NCI-H510A treated with DMSO at 0.1 percent for 48 hours (cell line): ENCODE measurements at regions not wholly inside any gene's neighbourhood (a gene's known extent, or its start where the extent isn't known, plus 50 kb on each side); places are given as distances from the start of the nearest gene placed in this dataset.

Experiments
- DNase-seq: peaks from one replicate; lab custom pipeline; 2025; lab: John Stamatoyannopoulos, UW

GRCh38 chr9:99327667-99328066 lies 105.6 kb downstream of the SEC61B start:
- no peak for DNase-seq

GRCh38 chr9:99335280-99335679 lies 113.2 kb downstream of the SEC61B start:
- no peak for DNase-seq

DNA sequence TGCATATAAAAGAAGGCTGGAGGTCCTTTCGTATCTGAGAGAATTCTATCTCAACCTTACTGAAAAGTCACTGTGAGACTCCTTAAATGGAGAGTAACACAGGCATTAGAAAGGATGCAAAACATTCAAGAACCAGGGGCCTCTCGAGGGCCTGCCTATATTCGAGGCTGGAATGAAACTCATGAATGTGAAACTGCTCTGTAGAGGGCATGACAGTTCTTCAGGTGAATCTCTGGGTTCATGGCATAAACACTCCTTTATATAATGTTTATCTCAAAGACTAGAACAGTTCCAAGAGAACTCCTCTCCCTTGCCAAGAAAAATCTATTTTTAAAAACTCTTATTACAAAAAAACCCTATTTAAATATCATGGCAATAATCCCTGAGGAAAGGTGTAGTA lies 113.9 kb downstream of the SEC61B start:
- DNase-seq = no peak

- no peak for DNase-seq
Observed at GRCh38 chr9:99336531-99336930, 114.4 kb downstream of the SEC61B start.

DNA sequence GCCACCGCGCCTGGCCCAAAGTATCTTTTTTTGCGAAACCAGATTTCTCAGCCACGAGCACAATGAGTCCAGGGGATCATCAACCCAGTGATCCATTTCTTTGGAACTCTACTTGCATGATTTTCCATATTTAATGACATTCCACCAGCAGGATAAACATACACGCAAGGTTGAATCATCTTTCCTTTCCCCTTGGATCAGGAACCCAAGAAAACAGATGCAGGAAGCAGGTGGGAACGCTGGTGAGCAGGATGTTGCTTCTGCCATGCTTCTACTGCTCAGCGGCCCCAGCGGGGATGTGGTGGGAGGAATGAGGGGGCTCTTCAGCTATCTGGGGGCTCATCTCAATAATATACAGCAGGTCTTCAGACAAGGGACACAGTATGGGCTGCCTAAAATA lies 118.2 kb downstream of the SEC61B start:
- no peak for DNase-seq

DNA sequence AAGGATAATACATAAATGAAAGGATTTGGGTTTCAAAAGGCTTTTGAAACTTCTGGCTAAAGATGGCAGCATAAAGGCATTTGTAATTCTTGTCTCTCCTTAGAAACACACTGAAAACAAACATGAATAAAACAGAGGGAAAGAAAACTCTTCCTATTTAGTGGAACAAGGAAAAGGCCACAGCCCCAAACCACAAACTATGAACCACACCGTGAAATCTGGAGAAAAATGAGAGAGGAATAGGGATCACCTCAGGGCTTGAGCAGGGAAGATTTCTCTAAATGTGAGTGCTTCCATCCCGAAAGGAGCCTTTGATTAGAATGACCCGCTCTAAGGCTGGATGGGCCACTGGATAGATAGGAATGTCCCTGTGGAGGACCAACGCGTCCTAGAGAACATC lies 119.6 kb downstream of the SEC61B start:
- no peak for DNase-seq

GRCh38 chr9:99345451-99345850 lies 123.4 kb downstream of the SEC61B start:
- DNase-seq = no peak

GRCh38 chr9:99345942-99346341 lies 123.9 kb downstream of the SEC61B start:
- DNase-seq = no peak

DNA sequence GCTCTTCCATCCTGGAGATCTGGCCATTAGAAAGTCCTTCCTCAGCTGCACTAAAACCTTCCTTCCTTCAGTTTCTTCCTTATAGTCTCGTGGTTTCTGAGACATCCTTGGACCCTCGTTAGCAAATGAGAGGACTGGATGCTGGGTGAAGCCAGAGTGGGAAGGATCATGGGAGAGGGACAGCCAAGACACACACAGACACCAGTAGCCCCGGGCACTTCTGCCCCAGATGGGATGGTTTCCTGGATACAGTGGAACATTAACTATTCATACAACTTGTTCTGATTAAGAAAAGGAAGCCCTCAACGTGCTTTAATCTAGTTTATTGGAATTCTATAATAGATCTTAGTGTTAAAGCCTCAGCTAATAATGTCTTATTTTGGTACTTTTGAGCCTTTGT lies 125.5 kb downstream of the SEC61B start:
- no peak for DNase-seq

GRCh38 chr9:99348289-99348688 lies 126.2 kb downstream of the SEC61B start:
- no peak for DNase-seq

- no peak for DNase-seq
Observed at GRCh38 chr9:99349870-99350269, 127.8 kb downstream of the SEC61B start.

GRCh38 chr9:99350461-99350860 lies 128.4 kb downstream of the SEC61B start:
- DNase-seq = no peak

DNA sequence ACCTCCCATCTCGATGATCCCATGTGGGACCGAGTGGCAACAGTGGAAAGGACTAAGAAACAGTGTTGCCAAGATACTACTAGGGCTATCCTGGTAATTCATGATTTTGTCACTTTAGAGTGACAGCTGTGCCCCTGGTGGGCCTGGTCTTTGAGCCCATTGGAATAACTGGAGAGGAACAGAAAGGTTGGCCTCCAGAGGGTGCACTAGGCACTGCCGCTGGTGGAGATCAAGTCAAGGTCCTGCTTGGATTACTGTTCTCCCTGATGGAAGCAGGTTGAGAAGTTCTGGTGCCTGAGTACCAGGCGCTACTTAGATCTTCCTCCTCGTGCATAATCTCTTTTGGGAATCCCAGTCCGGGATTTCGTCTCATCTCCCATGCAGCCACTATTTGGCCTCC lies 129.6 kb downstream of the SEC61B start:
- DNase-seq = no peak

DNA sequence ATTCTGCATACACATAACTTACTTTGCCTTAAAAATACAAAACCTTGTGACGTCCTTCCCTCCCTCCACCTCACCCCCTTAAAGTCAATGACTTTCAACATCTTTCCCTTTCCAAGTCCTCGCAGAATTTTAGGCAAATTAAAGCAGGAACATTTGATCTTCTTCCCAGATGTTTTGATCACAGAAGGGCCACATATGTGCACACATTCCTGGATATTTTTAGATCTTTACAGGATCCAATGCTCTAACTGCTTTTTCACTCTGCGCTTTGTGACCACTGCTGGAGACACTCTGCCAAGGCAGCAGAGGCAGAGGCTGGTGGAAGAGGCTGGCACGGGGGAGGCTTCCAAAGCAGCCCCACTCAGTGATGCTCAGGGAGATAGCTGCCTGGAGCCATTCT lies 130.7 kb downstream of the SEC61B start:
- no peak for DNase-seq

GRCh38 chr9:99353408-99353807 lies 131.3 kb downstream of the SEC61B start:
- DNase-seq = no peak

GRCh38 chr9:99354104-99354503 lies 132.0 kb downstream of the SEC61B start:
- DNase-seq = no peak

DNA sequence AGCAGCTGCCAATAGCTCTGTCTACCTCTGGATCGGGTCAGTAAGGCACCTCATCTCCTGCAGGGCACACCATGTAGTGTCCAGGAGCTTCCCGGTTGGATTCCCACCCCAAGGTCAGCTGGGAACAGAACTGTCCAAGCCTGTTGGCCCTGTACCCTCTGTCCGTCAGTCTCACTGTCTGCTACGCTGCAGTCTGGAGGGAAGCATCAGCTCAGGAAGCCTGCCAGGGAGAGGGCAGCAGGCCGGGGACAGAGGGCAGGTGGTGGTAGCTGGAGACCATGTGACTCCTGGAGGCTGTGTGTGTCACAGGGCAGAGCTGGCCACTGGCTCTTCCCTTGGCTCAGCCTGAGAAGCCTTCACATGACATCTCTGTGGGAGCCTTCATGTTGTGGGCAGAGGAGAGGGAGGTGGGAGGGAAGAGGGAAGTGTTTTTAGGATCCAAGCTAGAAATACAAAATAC lies 134.5 kb downstream of the SEC61B start:
- DNase-seq = no peak

DNA sequence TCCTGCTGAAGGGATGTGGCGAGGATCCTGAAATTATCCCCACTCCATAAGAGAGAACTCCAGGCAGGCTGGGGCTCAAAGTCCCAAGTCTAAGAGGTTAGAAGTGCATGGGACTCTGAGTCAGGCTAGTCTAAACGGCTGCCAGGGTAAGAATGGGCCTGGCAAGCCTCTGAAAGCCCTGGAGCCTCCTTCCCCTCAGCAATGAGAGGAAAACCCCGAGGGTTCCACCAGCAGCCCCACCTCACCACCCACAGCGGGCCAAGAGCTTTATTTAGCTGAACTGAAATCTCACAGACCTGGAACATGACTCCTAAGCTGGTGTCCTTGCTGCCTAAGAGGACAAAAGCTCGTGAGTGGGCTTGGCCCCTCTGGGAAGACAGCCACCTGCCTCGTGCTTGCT lies 135.5 kb downstream of the SEC61B start:
- DNase-seq = no peak

GRCh38 chr9:99358668-99359067 lies 136.6 kb downstream of the SEC61B start:
- no peak for DNase-seq

GRCh38 chr9:99359336-99359735 lies 137.3 kb downstream of the SEC61B start:
- DNase-seq = no peak

DNA sequence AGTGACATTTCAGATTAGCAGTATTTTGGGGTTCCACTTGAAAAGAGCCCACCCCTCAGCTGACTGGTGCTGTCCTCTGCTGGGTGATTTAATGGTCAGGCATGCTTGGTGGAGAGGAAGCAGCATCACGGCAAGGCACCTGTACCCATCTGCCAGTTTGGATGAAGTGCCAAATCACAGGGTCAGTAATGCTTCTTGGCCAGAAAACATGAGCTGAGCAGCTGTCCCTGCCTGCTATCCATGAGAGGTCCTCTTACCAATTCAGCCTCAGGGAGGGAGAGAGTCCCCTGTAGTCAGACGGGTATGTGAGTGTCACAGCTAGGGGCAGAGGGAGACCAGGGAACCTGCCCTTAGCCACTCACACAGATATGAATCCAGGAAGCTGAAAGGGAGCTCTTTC lies 137.9 kb downstream of the SEC61B start:
- DNase-seq = no peak

DNA sequence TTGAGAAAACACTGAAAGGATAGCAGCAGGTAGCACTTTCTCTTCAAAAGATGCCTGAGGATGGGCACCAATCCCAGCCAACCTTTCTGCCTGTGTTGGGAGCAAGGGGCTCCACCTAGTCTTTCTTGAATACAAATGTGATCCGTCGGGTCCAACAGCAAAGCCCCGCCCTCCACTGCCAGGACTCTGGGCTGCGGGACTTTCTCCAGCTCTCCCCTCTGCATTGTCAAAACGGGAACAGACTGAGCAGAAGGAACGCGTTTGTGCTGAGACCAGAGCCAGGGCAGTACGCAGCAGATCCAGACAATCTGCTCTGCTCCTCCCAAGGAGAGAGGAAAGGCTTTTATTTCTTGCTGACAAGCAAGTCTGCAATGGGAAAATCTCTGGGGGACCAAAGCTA lies 139.7 kb downstream of the SEC61B start:
- no peak for DNase-seq

- no peak for DNase-seq
Observed at GRCh38 chr9:99362321-99362720, 140.2 kb downstream of the SEC61B start.

GRCh38 chr9:99363509-99363908 lies 141.4 kb downstream of the SEC61B start:
- DNase-seq = no peak
